Stimulated activated CD8-positive, alpha-beta memory T cell treated with anti-CD3 and anti-CD28 coated beads, Interleukin-2, amount 100 ng/mL, for 1 hour (primary cell): ENCODE measurements at regions not wholly inside any gene's neighbourhood (a gene's known extent, or its start where the extent isn't known, plus 50 kb on each side); places are given as distances from the start of the nearest gene placed in this dataset.

ENCODE experiments used
- DNase-seq, 2 donors: peaks; one replicate each; pipeline ENCODE4 v3.0.0-alpha.2; 2020; ENCODE audit warnings: low read depth in 2 of 2

DNA sequence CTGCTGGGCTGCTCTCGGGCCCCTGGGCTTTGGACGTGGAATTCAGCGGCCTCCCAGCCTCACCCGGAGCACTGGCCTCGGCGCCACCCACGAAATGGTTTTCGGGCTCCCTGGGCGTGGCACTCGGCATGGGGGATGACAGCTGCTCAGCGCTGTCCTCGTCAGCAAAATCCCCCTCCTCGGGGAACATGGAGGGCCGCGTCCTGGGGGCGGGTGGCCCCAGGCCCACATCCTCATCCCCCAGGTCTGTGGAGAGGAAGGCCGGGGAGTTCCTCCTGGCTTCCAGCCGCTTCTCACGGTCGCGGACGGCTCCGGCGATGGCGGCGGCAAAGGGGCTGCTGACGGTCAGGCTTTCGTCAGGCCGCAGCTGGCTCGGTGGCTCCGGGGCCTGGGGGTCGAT is 88.4 kb downstream of the CTTN start:
- DNase-seq = no peak

DNA sequence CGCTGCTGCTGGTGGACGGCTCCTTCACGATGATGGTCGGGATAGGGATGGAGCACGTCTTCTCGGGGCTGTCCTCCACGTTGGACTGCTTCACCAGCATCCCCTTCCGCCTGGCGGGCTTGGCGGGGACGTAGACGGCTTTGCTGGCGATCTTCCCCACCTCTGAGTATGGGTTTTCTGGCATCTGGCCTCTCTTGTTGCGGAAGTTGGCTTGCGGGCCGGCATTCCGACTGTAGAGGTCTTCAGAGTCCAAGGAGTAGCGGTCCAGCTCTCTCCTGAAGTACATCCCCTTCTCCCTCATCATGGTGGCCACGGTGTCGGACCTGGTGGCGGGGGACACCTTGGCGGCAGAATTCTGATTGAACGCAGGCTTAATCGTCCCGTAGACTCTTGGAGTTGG is 88.8 kb downstream of the CTTN start:
- no peak for DNase-seq

DNA sequence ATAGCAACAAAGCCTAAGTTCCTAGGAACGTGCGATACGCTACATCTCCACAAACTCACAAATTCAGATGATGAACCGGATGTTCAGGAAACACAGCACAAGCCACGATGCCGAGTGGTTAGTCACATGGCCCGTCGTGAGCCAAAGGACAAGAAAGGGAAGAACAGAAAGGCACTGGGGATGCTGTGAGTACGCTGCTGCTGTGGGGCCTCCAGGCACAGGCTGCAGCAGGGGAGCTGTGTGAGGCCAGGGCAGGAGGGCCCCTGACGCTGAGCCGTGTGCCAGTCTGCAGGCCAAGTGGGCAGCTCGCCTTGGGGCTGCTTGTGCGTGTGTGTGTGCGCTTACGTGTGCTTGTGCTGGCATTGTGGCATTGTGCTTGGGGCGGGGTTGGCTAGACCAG is 89.4 kb downstream of the CTTN start:
- no peak for DNase-seq

DNA sequence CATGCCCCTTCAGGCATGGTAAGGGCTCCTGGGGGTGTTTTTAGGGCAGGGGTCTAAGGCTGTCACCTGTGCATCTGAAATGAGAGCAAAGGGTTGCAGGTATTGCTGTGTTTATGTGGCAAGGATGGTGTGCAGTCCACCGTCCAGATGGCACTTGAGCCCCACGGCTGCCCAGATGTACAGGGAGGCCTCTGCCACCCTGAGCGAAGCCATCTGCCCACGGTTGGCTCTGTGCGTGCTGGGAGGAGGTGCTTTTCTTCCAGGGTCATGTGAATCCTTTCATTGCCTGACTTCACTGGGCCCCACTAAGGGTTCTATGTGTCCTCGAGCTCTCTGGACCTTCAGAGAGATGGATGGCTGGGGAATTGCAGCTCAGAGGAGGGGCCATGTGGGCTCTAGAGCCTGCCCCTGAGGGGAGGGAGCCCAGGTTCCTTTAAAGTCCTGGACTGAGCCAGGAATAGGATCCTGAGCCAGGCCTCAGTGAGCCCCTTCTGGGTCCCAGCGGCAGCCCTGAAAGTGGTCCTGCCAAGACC is 89.9 kb downstream of the CTTN start:
- DNase-seq = no peak

DNA sequence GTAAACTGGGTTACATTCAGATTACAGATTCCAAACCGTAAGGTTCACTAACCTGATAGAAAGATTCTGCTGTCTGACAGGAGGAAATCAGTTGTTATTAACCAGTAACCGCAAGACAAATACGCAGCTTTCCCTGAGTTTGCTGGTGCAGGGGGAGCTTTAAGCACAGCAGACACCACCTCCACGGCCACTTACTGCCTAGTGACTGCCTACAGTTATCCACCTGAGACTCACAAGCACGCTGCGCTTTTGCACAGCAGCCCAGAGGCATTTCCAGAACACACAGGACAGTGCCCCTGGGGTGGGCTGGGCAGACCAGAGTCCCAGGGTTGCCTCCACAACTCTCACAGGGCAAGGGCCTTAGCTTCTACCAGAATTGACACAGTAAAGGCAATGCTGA is 90.9 kb downstream of the CTTN start:
- no peak for DNase-seq

DNA sequence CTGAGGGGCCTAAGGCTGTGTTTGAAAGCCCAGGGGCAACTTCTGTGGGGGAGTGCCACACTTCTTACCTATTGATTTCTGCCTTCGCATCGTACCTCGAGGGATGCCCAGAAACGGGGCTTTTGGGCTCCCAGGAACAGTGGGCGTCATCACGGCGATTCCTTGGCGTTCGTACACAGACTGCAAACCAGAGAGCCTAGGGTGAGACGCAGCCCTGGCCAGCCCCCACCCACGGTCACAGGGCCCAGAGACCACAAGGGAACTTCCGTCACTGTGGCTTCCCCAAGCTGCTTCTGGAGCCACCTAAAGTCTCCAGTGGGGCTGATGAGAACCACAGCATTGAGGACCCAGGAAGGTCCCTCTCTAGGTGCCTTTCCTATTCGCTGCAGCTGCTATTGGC is 91.9 kb downstream of the CTTN start:
- no peak for DNase-seq

DNA sequence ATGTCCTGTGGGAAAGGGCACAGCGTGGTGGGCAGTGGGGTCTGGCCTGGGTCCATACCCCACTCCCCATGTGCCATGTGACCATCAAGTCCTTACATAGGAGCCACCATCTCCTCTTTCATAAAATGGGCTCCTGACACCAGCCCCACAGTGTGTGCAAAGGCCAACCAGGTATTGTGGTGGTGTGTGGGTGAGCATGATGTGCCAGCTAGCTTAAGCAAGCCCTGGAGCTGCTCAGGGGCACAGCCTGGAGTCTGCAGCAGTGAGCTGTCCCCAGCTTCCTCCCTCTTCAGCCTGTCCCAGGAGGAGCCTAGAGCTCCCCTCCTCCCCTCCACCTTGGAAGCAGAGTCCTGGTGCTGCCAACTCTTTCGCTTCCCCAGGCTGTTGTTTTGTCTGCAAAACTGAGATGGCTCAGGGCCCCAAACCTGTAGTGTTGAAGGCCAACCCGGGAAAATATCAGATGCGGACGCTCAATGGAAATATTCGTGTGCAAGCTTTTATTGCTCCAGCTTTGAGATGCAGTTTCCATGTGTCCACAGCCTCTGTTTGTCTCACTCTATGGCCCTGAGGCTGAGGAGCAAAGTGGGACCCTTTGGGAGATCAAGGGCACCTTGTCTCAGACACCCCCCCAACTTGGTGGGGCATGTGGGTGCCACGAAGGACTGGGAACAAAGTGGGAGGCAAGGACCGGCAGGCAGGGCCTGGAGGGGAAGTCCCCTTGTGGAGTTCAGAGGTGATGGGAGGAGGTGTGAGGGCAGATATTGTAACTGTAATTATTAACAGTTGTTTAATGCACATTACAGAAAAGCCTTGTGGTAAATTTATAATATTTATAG is 92.6 kb downstream of the CTTN start:
- no peak for DNase-seq

DNA sequence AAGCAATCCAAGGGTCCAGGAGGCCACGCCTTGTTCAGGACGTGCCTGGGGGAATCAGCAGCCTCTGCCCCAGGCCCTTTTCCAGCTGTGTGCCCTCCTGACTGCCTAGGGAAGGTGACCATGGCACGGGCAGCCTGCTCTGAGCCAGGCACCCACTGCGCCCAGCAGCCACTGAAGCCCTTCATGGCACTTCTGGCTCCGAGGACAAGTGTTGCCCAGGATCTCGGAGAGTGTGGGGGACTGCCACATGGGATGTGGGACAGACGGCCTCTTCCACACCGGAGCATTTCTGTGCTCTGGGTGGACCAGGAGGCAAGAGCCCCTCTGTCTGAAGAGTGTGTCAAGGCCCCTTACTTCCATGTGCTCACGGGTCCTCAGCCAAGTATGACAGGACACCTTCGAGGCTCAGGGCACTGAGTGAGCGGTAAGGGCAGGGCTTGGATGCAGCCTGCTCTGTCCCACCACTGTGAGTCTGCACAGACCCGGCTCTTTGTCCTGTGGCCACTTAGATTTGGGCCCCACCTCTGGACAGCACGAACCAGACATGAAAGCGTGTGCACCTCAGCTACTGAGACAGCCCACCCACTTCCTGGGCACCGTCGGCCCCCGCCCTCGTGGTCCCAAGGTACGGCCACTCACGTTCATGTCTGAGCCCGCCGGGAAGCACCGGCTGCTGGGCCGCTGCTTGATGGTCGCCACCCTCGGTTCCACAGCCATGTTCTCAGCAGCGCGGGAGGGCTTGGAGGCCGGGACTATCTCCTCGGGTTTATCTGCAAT is 93.6 kb downstream of the CTTN start:
- DNase-seq = no peak

DNA sequence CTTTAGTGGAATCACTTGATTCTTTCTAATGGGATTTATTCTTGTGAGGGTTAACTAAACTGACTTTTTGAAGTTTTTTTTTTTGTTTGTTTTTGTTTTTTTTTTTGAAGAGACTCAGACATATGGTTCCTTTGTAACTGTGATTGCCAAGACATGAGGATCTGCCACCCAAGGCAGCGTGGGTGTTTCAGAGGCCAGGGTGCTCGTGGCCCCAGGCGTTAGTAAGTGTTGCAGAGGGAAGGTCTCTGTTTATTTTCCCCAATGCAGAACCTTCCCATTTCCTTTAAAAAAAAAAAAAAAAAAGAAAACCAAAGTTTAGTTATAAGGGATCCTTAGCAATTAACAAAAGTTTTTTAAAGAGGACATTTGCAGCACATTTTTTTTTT is 94.8 kb downstream of the CTTN start:
- no peak for DNase-seq

DNA sequence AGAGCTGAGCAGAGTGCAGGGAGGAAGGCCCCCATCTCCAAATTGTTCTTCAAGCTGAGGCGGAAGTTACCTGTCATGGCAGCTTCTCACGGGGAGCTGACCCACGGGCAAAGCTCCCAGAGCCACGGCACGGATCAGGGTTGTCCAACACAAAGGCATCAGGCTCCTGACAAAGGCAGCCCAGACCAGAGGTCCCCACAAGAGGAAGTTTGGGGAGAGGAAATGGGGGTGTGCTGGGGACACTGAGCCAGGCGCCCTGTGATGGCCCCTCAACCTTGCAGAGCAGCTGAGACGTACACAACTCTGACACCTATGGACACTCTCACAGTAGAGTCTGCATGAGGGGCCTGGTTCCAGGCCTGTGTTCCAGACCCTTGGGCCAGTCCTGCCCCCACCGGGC is 95.6 kb downstream of the CTTN start:
- DNase-seq = no peak

DNA sequence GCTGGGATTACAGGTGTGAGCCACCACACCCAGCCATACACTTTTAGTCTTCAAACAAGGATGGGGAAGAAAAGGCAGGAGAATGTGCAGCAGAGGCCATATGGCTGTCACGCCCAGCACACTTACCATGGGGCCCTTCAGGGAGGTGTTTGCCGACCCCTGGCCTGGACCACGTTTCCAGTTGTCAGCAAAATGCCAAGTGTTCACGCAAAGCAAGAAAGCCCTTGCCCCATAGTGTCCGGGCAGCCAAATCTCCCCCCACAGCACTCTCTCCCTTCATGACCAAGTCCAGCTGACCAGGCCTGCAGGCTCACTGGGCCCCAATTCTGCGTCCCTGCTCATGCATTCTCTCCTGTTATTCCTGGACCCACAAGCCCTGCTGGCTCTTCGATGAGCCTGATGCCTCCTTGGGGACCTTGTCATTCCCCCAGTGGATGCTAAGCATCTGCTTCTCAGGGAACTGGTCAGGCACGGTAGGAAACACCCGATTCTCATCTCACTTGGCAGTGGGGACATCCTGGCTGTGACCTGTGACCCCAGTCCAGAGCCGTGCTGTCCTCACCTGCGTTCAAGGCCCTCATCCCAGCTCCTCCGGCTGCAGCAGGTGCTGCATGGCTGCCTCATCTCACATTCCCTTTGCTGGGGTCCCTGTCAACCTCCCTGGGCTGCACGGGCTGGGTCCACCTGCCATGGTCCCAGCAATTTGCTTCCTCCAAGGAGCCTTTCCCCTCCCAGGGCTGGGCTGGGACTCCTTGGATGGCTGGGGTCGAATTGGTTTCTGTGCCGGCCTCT is 96.4 kb downstream of the CTTN start:
- DNase-seq = no peak

DNA sequence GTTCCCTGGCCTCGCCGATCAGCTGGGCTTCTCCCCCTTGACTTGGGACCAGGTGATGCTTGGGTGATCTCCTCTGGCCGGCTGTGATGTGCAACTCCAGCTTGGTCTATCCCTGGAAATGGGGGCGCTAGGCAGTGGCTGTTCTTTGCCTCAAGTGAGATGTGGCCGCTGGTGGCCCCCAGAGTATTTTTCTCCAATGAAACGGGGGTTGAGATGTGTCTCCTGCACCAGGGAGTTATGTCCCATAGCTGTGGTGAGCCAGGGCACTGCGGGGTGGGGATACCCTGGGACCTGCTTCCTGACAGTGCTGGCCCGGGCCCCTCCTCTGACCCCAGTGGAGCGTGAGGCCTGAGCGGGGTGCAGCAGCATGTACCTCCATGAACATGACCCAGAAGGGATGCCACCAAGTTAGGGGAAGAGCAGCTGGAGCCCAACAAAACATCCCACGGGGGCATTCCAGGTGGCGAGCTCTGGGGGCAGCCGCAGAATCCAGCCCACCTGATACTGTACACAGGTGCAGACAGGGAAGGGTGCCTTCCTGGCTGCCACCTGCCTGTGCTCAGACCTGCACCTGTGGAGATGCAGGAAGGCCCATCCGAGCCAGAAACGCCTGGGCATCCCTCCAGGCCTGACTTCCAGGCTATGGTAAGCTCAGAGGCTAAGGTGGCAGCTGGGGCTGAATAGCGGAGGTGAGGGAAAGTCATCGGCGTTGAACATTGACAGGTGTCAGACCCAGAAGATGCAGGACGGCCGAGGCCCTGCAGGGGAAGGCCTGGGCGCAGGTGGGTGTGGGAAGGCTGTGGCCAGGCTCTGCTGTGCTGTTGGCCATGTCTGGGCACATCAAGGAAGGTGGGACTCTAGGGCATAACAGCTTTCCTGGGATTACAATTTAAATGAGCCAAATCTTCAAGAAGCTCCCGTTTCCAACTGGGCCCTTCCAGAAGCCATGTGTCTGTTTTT is 97.3 kb downstream of the CTTN start:
- no peak for DNase-seq

DNA sequence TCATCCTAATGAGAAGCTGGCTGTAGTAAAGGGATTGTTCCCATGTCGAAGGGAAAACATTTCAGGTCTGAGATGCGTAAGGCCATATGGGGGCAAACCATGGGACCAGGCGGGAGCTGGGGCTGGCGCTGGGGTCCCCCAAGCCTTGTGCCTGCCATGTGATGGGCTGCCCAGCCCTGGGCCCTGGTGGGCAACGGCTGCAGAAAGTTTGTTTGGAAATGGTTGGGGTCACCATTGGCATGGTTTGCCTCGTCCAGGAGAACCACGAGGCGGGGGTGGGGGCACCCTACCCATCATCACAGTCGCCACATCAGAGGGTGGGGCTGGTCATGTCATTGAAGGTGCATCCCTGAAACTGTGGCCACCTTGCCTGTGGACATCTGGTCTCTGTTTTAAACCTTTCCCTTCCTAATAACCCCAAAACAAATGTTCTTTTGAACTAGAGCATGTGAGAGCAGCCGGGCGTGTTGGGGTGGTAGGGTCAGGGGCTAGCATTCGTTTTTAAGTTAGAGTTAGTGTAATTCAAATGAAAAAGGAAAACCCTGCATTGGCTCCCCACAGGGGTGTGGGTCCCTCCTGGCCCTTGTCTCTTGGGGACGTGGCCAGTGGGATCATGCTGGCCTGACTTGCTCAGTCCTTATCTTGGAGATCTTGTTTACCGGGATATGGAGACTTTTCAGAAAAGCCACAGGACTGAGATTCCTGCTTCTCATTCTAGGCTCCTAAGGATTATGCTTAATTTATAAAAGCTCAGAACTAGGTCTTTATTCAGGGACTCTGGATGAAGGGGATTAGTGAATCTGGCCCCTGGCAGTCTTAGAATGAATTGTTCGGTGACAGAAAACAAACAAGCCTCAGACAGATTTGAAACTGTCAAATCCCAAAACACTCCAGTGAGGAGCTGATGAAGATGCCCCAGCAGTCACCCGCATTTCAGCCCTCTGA is 98.5 kb downstream of the CTTN start:
- DNase-seq = no peak

DNA sequence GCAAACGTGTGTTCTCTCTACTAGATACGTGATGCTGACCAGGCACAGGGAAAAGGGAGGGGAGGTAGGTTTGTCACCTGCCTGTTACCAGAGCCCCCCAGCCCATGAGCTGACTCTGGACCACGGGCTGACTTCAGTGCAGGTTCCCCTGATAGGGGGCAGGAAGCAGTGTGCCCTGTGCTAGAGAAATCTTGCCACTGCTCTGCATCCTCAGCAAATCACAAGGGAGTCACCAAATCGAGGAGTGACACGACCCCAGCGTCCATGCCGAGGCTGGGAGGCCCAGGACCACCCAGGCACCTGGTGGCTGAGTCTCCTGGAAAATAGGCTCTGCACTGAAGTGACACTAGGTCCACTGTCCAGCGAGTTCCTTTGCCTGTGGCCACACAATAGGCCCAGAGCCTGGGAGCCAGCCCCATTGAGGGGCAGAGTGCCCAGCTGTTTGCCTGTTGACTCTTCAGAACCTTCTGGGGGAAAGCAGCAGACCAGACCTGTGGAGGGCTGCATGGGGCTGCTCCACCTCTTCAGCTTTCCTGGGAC is 99.3 kb downstream of the CTTN start:
- no peak for DNase-seq

DNA sequence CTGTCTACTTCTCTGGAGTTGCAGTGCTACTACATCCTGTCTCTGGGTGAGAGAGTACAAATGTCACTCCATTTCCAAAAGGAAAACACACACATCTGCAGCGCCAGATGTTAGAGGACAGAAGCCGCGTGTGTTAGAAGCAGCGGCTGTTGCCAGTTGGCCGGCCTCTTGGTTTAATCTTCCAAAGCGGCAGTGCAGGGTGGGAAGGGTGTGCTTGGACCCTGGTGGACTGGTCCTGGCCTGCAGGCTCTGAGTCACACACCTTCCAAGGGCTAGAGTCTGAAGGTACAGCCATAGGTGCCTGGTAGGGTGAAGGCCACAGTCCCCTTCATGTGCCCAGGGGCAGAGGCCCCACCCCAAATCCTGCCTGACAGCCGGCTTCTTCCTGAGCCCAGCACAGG is 99.8 kb downstream of the CTTN start:
- no peak for DNase-seq

DNA sequence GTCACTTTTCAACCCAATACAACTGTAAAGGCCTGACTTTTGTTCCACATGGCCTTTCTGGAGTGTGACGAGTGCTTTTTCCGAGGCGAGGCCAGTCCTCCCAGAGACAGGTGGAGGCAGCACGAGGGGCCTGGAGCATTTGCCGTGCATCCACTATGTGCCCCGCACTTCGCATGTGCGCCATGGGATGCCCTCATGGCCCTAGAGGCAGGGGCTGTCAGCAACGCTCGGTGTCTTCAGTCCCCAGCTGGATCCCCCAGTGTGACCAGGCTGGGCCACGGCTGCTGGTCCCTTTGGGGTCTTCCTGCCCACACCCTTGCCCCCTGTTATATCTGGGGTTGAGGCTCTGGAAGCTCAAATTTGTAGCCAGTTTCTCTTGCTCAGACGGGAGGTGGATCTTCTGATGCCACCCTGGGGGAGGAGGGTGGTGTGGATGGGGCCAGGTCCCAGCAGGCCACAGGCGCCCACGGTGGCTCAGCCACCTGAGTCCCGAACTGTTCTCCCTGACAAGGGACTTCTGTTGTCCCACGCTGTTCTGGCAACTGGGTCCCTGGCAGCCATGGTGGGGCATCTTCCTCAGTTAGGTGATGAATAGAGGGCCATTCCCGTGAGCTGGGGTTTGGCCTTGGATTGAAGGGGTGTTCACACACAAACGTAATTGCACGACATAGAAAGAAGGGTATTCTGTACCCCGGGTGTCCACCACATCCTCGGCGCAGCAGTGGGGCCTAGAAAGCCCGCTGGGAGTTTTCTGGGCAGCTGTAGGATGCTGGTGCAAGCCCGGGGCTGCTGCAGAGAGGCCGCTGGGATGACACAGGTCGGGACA is 100.9 kb downstream of the CTTN start:
- DNase-seq = no peak

DNA sequence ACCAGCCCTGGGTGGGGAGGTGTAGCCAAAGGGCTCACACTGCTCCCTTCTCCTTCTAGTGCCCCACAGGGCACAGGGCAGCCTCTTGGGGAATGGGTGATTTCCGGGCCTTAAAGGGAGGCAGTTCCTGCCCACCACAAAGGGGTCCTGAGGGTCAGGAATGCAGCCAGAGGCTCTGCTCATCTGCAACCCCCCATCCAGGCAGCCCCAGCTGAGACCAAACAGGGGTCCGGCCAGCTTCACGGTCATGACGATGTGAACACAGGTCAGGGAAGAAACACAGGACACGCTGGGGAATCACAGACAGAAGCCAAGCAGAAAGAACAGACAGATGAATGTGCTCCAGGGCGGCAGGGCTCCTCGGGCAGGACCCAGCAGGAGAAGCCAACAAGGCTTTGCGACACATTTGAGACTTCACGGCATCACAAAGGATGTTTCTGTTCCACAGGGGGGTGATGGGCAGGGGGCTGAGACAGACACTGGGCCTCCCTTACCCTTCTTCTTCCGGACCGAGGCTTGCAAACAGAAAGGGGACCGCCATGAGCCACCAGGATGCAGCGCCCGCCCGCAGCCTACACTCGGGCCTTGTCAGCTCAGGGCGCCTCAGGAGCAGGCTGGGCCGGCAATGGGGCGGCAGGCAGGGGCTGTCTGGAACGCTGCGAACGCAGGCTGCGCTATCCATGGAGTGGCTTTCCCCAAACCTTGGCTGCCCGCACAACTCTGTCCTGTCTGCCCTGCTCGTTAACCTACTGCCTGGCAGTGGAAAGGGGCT is 101.9 kb downstream of the CTTN start:
- no peak for DNase-seq
